ENCODE measurements at regions not wholly inside any gene's neighbourhood (a gene's known extent, or its start where the extent isn't known, plus 50 kb on each side); places are given as distances from the start of the nearest gene placed in this dataset.

GRCh38 chr22:41041532-41041931 lies 50.9 kb upstream of the EP300 start:
- no peak overlapping the region for H3K4me3 ChIP-seq (ENCODE audit: low read depth, low read length)
- DNase-seq (ENCODE audit: low read depth): no peak
- TF ChIP-seq, protein P1, sequence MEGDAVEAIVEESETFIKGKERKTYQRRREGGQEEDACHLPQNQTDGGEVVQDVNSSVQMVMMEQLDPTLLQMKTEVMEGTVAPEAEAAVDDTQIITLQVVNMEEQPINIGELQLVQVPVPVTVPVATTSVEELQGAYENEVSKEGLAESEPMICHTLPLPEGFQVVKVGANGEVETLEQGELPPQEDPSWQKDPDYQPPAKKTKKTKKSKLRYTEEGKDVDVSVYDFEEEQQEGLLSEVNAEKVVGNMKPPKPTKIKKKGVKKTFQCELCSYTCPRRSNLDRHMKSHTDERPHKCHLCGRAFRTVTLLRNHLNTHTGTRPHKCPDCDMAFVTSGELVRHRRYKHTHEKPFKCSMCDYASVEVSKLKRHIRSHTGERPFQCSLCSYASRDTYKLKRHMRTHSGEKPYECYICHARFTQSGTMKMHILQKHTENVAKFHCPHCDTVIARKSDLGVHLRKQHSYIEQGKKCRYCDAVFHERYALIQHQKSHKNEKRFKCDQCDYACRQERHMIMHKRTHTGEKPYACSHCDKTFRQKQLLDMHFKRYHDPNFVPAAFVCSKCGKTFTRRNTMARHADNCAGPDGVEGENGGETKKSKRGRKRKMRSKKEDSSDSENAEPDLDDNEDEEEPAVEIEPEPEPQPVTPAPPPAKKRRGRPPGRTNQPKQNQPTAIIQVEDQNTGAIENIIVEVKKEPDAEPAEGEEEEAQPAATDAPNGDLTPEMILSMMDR (IDR thresholded peaks at IDR 0.05; ENCODE audit: insufficient read depth, low read length): no peak

Data from fibroblast of the aortic adventitia (primary cell).